Activated gamma-delta T cell (primary cell): ENCODE measurements at regions not wholly inside any gene's neighbourhood (a gene's known extent, or its start where the extent isn't known, plus 50 kb on each side); places are given as distances from the start of the nearest gene placed in this dataset.

Experiments used
- DNase-seq: peaks from one replicate; lab custom pipeline; 2025; lab: John Stamatoyannopoulos, UW

DNA sequence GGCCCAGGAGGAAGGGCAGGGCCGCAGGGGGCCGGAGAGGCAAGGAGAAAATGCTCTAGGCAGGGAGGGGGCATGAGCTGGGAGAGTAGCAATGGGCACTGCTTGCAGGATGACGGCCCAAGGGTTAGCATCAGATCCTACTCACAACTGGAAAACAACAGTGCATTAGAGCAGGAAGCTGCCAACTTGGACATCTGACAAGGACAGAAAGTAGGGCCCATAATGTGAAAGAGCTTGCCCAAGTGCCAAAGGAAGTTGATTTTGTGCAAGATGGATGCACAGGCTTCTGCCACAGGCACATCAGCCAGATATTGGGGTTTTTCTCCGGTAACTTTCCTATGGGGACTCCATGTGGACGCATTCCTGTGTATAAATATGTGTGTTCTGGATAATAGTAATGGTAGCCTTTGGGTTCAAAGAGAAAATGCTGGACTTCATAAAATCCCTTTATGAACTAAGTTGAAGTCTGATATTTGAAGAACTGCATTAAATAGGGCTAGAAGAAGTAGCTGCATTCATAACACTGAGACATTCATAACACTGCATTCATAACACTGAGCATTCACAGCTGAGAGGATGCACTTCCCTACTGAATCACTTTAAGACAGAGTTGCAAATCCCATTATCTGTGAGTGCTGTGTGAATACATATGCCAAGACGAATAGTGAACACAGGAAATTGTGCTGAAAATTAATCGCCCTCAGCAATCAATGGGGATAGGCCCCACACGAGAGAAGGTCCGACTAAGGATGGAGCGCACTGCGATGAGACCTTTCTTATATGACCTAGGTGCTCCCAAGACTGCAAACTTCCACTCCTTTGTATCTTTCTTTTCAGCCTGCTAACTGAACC lies 235.6 kb upstream of the PRDM1 start:
- no peak for DNase-seq

DNA sequence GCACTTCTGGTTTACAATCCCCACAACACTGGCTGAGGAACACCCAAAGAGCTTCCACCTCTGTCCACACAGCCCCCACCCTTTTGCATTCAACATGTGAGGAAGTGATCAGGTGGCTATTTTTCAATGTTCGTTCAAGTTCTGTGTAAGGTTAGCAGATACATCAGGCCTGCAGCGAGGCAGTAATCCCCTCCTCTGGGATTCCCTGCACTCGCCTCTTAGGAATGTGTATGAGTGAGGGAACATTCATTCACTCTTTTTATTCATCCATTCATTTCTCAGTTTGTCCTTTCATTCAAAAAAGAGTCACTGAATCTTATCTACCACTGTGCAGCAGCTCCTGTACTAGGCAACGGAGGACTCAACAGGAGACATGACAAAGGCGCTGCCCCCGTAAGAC lies 236.4 kb upstream of the PRDM1 start:
- DNase-seq: no peak

DNA sequence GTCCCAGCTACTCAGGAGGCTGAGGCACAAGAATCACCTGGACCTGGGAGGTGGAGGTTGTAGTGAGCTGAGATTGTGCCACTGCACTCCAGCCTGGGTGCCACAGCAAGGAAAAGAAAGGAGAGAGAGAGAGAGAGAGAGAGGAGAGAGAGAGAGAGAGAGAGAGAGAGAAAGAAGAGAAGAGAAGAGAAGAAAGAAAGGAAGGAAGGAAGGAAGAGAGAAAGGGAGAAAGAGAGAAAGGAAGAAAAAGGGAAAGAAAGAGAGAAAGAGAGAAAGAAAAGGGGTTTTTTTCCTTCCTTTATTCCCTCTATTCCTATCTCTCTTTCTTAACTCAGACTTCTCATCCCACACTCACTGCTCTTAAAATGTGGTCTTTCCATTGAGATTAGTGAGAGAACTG lies 238.7 kb upstream of the PRDM1 start:
- no peak for DNase-seq

DNA sequence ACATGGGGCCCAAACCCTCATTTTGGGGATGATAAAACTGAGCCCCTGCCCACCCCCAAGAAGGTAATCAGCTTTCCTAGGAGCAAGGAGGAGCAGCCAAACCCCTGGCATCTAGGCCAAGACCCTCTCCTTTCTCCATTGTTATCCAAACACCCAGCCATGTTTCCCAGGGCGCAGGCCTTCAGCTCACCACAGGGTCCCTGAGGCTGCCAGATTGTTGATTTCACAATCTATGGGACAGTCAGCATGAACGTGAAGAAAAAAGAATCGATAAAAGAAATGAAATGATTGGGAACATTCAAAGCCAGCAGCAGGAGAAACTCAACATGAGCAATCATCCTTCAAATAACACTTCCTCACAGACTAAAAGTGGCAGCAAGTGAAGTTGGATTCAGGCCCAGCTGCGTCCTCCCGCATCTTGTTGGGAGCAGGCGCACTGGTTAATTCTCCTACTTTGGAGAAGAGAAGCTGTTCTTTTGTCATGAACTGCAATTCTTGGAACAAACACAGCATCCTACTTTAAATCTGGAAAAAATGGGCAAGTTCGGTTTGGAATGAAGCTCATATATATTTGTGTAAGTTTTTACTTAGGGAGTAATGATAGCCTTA lies 241.8 kb upstream of the PRDM1 start:
- no peak for DNase-seq

DNA sequence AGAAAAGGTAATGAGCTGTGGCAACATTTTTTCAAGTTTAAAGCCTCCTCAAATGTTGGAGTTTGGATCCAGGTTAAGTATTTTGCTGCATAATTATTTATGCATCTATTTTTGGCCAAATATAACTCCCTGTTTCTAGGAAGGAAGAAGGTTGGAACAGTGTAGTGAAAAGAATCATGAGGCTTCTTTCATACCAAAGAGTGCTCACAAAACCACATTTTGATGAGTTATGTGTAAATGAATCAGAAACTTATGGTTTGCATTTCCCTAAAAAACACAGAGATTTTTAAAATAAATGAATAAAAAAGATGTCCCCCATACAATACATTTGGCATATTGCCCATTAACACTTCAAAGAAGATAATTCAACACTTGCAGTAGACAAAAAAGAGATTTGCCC lies 246.9 kb upstream of the PRDM1 start:
- no peak for DNase-seq

DNA sequence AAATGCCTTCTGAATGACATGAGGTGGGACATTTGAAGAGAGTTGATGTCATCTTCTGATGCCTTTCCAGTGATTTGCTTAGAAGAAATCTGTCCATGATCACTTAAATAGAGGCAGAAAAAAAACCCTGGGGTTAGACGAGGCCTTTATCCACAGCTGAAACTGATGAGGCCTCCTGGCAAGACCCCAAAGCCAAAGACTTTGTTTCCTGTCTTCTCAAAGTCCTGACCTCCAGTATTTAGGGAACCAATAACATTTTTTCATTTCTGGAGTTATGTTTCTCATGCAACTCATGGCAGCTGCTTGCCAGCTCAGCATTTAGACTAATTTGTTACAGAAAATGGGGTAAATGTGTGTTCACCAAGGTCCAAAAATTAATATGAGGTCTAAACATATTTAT lies 248.0 kb upstream of the PRDM1 start:
- DNase-seq: no peak

DNA sequence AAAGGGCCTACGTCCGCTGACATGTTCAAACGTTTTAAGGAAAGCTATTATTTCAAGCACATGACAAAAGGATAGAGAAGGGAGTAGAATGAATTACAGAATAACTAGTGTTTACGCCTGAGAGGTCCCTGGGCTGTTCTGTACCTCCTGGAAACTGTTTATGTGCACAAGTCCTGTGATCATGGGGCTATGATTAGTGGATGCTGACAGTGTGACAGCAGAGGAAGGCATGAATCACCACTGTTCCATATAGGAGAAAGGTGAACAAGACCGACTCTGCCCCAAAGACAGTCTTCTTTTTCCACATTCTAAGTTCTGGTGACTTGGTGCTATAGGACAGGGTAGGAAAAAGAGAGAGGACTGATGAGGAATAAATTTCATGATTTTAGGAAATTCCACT lies 249.2 kb upstream of the PRDM1 start:
- DNase-seq: no peak

DNA sequence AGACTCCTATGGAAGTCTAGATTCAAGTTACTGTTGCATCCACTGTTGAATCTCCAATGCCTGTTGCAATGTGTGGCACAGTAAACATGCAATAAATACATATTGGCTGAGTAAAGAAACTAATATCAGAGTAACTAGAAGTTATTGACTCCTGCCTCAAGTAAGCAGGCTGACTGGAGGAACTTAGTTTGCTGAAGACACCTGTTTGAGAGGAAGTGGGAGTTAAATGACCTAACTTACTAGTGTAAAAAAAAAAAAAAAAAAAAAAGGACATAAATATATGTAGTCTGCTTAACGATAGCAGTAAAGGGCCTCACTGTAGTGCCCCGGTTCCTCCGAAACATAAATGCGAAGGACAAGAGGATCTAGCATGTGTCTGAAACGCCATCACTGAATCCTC lies 249.8 kb upstream of the PRDM1 start:
- no peak for DNase-seq

DNA sequence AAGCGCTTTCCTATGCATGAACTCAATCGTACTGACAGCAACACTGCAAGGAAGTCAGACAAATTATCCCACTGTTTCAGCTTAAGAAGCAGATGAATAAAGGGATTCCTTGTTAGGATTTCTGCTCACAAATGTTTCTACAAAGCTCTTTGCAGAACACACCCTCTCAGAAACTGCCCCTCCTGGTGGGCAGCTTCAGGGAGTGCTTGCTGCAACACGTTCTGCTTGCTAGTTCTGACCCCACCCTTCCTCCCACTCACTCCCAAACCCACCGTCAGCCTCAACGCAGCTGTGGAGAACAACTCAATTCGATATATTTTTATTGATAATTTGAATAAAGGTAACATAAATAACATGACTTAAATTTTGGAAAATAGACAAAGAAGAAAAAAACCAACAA lies 250.8 kb upstream of the PRDM1 start:
- DNase-seq: no peak

DNA sequence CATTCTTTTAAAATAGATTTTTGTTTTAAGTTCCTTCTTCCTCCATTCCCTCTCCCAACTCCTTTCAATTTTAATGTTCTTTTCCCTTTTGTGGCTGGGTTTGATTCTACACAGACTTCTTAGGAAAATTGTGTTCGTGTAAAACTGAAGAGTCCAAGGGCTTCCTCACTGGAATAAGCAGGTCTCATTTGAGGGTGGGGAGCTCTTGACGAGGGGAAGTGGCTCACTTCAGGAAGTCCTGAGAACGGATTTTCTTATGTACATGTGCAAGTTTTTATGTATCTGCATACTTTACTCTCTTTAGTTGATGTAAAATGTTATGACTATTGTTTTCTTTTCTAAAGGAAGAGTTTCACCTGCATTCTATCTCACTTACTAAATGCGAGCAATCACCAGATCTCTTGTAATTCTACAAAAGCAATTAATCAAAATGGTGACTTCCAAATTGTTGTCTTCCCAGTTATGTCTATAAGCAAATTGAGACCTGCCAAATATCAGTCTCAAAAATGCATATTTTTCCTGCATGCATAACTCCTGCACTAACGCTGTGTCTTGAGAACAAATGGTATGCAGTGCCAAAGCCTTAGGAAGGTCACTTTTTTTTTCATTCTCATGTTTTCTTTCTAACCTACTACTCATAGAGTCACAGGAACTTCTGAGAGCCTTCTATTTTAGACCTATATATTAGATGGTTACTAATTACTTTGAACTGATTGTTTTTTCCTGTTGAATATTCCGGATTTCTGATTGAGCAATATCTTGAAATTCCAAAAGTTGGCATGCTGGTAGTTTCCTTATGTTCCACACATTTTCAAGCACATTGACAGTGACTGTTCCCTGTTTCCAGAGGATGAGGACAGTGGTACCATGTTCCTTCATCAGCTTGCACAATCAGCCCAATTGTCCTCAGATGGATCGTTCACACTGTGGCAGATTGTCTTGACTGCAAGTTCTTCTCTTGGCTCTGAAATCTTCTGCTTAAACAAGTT lies 251.9 kb upstream of the PRDM1 start:
- DNase-seq: no peak

DNA sequence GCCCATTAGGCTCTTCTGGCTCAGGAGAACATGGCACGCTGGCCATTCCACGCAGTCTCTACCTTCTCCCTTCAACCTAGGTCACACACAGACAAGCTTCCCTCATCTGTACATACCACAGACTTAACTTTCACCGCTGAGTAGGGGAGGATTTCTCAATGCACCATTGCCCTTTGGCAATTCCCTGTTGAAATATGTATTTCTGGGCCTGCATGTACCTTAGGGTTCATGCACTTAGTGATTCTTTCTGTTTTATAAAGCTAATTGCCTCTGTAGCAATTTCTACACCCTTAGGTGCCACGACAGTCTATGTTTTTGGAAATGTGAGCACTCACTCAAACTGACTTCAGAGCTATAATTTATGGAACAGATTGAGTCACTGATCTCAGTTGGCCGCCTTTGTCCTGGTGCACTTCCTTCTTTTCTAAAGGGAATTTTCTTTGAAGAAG lies 253.8 kb upstream of the PRDM1 start:
- DNase-seq: no peak

DNA sequence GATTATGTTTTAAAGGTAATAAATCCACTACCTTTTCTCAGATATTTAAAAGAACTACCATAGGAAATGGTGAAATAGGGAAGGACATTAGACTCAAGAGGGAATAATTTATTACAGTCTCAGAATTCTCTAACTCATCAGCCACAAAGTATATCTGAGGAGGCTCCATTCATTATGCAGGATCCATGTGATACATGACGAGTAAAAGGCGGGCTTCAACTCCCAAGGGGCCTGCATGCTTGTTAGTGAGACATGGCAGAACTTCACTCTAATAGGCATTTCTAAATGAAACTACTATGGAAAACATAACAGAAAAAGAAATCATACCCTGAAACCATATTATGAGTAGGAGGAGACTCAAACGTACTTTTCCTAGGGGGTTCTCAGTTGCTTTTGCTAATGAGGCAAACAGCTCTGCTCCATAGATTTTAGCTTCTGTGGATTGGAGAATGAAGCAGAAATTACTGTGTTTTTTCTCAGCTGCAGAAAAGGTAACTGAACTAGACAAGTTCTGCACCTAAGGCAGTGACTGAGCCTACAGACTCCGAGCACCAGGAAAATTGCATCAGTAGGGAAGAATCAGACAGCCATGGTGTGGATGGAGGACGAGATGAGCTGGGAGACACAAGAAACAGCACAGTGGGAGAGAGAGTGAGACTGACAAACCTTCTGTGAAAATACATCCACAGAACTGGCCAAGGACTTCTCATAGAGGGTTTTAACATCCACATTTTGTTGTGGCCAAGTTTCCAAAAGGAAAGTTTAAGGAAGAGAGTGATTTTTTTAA lies 254.6 kb upstream of the PRDM1 start:
- DNase-seq: no peak

DNA sequence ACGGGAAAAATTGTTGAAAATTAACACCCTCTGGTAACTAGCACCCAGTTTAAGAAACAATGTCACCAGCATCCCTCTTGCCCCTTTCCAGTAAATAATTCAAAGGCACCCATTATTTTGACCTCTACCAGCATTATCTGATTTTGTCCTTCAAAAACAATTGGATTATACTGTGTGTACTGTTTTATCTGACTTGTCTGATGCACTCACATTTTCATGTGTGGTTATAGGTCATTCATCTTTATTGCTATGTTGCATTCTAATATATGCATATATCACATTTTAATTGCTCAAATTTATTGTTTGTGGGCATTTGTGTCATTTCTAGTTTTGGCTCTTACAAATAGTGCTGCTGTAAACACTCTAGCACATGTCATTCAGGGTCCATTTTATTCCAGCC lies 260.9 kb upstream of the PRDM1 start:
- DNase-seq: no peak

DNA sequence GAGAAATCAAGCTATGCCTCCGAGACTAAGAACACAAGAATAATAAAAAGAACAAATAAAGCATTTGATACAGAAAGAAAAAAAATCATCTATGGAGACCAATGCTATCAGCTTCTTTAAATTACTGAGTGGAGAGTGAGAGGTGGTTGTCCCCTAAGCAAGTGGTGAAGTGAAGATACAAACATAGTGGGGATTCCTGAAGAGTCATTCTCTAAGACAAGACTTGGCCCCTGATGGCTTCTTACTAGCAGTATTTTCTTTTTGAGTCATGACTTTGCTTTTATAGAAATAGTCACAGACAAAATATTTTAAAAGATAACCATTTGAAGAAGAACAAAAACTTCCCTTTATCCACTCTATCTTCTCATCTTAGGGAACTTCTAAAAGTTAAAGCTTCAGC lies 261.4 kb upstream of the PRDM1 start:
- no peak for DNase-seq

DNA sequence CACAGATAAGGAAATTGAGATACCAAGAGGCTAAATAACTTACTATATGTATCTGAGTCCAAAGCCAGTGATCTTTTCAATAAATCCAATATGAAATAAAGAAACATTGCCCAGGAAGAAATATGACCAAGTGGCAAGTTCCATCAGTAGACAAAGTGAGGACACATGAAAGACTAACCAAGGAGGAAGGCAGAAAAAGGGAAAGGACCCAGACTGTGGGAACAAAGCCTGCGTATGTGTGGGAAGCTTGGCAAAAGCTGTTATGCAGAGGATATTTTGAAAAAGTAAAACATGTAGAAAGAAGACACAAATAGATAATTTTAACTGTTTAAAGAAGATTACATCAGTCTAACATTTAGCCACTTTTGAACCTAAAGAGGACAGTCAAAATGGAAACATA lies 264.4 kb upstream of the PRDM1 start:
- no peak for DNase-seq

DNA sequence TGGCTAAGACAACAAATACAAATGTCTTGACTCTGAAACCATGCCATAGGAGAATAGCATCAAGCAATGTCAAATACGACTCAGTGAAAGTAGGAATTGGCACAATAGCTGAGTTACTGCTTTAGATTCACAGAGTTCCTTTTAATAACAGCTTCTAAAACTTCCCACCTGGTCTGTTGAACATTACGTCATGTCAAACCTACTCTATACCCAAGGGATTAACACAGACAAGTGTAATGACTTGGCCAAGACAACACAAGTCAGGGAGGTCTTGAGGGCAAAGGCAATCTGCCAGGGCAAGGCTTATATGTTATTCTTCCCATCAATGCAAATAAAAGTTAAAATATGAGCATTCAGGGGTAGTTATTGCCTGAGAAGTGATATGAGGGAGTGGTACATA lies 265.1 kb upstream of the PRDM1 start:
- no peak for DNase-seq

DNA sequence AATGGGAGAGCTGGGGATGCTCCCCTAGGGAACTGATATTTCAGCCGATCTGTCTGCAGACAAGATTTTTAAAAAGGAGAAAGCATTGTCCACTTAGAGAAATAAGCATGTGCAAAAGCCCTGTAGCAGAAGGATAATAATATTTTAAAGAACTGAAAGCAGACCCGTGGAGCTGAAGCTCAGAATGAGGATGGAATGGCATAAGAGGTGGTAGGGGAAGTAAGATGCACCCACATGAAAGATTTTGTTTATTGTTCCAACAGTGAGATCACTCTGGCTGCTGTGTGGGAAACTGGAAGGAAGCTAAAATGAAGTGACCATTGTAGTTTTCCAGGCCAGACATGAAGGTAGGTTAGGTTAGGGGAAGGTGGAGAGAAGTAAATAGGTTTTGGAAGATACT lies 266.4 kb upstream of the PRDM1 start:
- no peak for DNase-seq

DNA sequence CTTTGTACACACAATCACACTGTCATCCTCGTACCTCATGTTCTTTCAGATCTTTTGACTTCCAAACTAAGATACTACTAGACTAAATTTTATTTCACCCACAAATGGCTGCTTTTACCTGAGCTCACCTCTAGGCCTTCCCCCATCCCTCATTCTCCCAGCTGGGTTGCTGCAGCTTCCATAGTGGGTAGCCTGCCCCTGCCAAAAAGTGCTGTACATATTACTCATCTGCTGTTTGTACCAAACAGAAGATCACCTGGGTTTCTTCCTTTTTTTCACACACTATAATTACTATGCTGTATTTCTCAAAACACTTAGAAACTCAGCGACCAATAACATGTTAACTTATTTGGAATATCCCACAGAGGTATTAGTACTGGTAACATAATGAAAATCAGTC lies 267.6 kb upstream of the PRDM1 start:
- no peak for DNase-seq

DNA sequence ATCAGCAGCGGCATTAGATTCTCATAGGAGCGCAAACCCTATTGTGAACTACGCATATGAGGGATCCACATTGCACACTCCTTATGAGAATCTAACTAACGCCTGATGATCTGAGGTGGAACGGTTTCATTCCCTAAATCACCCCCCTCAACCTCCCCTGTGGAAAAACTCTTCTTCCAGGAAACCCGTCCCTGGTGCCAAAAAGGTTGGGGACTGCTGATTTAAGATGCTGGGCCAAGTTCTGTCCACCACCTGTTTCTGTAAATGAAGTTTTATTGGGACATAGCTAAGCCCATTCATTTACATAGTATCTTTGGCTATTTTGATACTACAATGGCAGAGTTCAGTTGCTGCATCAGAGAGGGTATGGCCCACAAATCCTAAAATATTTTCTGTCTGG lies 268.2 kb upstream of the PRDM1 start:
- no peak for DNase-seq

DNA sequence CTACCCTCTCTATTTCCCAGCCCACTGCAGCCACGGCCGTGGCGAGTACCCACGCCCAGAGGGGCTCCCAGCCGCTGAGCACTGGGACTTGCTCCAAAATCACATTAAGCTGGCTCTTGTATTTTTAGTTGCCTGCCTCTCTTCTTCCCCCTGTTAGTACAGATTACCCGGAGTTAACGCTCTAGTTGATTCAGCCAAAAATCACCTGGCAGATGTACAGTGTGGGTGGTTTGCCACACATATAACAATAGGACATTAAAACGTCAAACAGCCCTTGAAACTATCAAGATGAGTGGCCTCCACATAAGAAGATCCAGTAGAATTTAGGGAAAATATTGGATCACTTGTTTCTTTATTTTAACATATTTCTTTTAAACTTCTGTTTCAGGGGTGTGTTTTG lies 268.8 kb upstream of the PRDM1 start:
- no peak for DNase-seq

DNA sequence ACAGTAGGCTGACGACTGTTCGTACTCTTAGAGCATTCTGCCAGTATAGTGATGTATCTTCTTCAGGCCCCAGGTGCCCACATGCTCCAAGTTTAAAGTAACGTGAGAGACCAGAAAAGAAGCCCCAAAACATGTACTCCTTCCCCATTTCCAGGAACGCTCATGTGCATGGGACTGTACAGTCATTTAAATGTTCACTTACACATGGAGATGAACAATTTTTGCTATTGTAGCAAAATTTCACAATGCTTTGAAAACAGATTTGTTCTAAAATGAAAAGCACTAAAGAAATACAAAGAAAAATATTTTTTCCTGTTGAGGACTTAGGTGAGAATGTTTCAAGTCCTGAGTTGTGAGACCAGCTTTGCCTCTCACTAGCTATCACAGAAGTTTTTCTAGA lies 269.3 kb upstream of the PRDM1 start:
- no peak for DNase-seq
